MG63 (cell line): ENCODE measurements at regions not wholly inside any gene's neighbourhood (a gene's known extent, or its start where the extent isn't known, plus 50 kb on each side); places are given as distances from the start of the nearest gene placed in this dataset.

Experiments
- DNase-seq: peaks from one replicate; pipeline ENCODE4 v3.0.0-alpha.2; 2020
- H3K27me3 ChIP-seq: fragments of 250-450 bp; sonication (Bioruptor Pico); 2 replicates; pipeline ENCODE4 v1.5.1; 2020; ENCODE audit warnings: mild to moderate bottlenecking, moderate library complexity
- H3K36me3 ChIP-seq: fragments of 250-450 bp; sonication (Bioruptor Pico); 2 replicates; pipeline ENCODE4 v1.5.1; 2020; ENCODE audit warnings: mild to moderate bottlenecking, moderate library complexity
- H3K4me3 ChIP-seq: fragments of 250-450 bp; sonication (Bioruptor Pico); 2 replicates; pipeline ENCODE4 v1.5.1; 2020; ENCODE audit warnings: mild to moderate bottlenecking, moderate library complexity
- H3K9me3 ChIP-seq: fragments of 250-450 bp; sonication (Bioruptor Pico); 2 replicates; pipeline ENCODE4 v1.5.1; 2020; ENCODE audit warnings: mild to moderate bottlenecking, moderate library complexity

GRCh38 chr21:22927469-22927868 lies 1929.3 kb downstream of the NCAM2 start:
- Histone ChIP-seq H3K27me3 (no peaks in the 10 kb centered on the region), H3K36me3 (no peaks in the 10 kb centered on the region), H3K9me3 (no peaks in the 10 kb centered on the region; the same call in 1 of the 2 replicates), H3K4me3 (no peak overlapping the region)
- no peak for DNase-seq

GRCh38 chr21:22941779-22942490 lies 1943.7 kb downstream of the NCAM2 start:
- DNase-seq, result no peak
- Histone ChIP-seq H3K9me3 (no peaks in the 10 kb centered on the region), H3K4me3 (no peak overlapping the region), H3K36me3 (no peaks in the 10 kb centered on the region), H3K27me3 (no peaks in the 10 kb centered on the region)

- Histone ChIP-seq H3K4me3 (no peak overlapping the region), H3K9me3 (no peaks in the 10 kb centered on the region), H3K36me3 (no peaks in the 10 kb centered on the region), H3K27me3 (no peaks in the 10 kb centered on the region)
- DNase-seq, result no peak
These were observed 1957.3 kb downstream of the NCAM2 start for GRCh38 chr21:22955559-22955958.

DNA sequence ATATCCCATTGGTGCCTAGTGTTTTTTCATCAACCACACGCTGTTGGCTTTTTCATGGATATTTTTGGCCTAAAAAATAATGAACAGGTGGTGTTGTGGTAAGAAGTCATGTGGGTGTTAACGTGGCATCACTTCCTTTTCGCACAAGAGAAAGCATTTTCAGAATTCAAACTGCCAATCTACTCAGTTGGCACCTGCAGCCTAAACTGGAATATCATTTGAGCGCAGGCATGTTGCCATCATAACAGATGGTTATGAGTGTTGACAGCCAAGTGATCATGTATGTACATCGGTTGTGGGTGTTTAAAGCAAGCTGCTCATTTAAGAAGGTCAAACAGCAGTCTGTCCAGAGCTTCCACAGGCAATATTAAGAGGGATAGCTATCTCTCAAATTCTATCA lies 1963.0 kb downstream of the NCAM2 start:
- no peak overlapping the region for H3K4me3 ChIP-seq
- no peaks in the 10 kb centered on the region for H3K36me3 ChIP-seq
- DNase-seq, result no peak
- H3K27me3 ChIP-seq, result no peaks in the 10 kb centered on the region
- no peaks in the 10 kb centered on the region for H3K9me3 ChIP-seq

DNA sequence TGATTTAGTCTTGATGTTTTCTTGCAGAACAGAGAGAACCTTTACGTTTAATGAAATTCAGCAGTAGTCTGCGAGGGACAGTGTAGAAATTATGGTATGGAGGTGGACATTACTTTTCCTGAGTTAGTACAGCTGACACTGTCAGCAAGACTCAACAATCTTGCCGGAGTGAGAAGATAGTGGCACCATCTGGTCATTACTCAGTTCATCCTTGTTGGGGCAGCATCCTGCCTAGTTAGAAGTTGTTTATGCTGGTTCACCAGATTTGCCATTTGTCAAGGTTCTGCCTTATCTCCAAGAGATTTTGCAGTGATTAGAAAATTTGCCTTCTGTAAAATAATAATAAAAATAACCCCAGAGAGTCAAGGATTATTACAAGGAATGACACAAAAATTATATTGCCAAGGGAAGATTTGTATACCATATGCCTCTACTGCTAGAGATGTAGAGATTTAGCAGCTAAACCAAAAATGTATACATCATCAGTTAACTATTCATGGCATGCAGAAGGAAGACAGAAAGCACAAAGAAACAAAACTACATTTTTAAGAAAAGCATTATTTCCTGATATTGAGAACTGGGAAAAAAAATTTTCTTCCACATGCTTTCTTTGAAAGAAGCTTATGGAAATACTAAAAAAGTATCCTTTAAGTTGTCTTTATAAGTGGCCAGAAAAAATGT lies 1967.4 kb downstream of the NCAM2 start:
- H3K4me3 ChIP-seq, result no peak overlapping the region
- H3K27me3 ChIP-seq, result no peaks in the 10 kb centered on the region
- no peaks in the 10 kb centered on the region for H3K36me3 ChIP-seq
- H3K9me3 ChIP-seq, result no peaks in the 10 kb centered on the region
- DNase-seq, result no peak

DNA sequence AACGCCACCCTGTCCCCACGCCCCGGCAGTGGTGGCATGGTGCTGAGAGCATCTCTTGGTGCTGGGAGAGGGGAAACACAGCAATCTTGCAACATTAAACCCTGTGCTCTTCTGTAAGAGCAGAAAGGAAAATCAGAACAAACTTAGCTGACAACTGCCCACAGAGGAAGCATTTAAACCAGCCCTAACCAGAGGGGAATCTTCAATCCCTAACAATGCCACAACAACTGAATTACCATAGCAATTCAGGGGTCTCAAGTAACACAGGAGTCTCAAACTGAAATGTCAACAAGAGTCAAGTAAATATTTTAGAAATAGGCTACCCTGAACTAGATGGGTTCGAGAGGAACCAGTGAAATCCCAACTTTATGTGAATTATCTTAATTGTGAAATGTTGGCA lies 1983.6 kb downstream of the NCAM2 start:
- H3K27me3 ChIP-seq, result no peaks in the 10 kb centered on the region
- no peaks in the 10 kb centered on the region for H3K36me3 ChIP-seq
- DNase-seq, result no peak
- H3K9me3 ChIP-seq, result no peaks in the 10 kb centered on the region
- no peak overlapping the region for H3K4me3 ChIP-seq

DNA sequence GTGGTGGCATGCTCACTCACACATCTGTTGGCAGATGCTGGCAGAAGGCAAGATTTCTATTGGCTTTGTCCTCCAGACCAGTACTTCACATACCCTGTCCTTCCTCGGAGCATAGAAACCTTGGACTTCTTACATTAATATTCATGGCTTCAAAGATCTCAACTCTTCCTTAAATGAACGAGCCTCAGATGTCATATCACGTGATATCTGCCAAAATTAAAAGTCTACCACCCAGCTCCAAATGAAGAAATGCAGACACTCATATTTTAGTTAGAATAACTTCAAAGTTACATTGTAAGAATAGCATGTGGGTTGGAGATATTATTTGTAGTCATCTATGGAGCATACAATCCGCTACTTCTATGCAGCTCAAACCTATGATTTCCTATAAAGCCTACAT lies 1994.9 kb downstream of the NCAM2 start:
- Histone ChIP-seq H3K27me3 (no peaks in the 10 kb centered on the region), H3K36me3 (no peaks in the 10 kb centered on the region), H3K4me3 (no peak overlapping the region), H3K9me3 (no peaks in the 10 kb centered on the region)
- no peak for DNase-seq

DNA sequence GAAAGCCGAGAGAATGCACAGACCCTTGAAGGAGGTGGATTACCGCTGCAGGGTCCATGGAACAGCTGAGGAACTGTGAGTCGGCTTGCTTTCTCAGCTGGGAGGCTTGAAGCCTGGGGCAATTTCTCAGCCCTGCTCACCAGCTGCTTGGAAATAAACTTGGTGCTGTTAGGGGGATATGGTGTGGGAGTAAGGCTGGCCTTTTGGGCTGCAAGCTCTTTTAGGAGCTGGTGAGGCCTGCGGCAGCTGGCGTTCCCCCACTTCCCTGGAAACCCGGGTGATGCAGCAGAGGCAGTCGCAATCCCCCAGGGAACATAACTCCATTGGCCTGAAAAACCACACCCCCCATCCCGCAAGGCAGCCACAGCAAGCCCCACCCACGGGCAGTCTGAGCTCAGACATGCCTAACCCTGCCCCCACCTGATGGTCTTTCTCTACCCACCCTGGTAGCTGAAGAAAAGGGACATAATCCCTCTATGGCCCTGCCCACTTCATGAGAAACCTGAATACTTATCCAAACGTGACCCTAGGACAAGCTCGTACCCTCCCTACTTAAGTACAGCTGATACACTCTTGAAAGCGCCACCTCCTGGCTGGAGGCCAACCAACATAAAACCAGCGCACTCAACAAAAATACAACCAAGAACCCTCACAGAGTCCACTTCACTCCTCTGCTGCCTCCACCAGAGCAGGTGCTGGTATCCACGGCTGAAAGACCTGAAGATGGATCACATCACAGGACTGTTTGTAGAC lies 1995.8 kb downstream of the NCAM2 start:
- Histone ChIP-seq H3K9me3 (no peaks in the 10 kb centered on the region), H3K4me3 (no peak overlapping the region), H3K27me3 (no peaks in the 10 kb centered on the region), H3K36me3 (no peaks in the 10 kb centered on the region)
- no peak for DNase-seq

DNA sequence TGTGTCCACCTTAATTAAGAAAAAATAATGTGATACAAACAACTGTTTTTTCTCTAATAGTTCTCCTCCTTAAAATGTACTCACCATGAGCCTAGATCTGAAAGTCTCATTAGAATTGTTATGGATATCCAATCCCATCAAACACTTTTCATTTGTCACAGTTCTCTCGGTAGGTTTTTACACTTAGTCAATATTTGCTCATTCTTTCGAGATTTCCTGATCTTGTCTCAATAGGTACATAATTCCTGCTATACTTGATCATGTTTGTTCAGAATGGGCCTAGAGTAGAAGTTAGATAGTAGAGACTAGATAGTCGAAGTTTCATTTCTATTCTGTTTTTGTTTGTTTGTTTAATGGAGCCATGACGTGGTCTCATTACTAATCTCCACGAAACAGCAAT lies 2005.7 kb downstream of the NCAM2 start:
- Histone ChIP-seq H3K27me3 (no peaks in the 10 kb centered on the region), H3K4me3 (no peak overlapping the region), H3K9me3 (no peaks in the 10 kb centered on the region), H3K36me3 (no peaks in the 10 kb centered on the region)
- no peak for DNase-seq

DNA sequence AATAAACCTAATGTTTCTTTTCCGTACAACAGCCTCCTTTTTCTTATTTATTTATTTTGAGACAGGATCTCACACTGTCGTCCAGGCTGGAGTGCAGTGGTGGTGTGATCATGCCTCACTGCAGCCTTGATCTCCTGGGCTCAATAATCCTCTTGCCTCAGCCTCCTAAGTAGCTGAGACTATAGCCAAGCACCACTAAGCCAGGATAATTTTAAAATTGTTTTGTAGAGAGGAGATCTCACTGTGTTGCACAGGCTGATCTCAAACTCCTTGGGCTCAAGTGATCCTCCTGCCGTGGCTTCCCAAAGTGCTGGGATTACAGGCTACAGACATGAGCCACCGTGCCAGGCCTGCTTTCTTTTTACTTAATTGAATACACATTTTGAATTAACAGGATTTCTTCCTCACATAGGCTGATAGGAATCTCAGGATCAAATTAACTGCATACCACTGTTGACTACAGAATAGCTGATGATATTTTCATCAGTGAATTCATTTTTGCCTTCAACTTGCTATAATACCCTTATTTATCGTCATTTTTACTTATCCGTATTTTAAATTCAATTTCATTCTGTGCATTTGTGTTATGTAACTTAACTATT lies 2010.5 kb downstream of the NCAM2 start:
- H3K9me3 ChIP-seq, result no peaks in the 10 kb centered on the region
- no peaks in the 10 kb centered on the region for H3K27me3 ChIP-seq
- H3K36me3 ChIP-seq, result no peaks in the 10 kb centered on the region
- no peak overlapping the region for H3K4me3 ChIP-seq
- no peak for DNase-seq

- no peak for DNase-seq
- Histone ChIP-seq H3K9me3 (no peaks in the 10 kb centered on the region), H3K27me3 (no peaks in the 10 kb centered on the region)
These were observed 2011.2 kb downstream of the NCAM2 start for GRCh38 chr21:23009360-23009759.

GRCh38 chr21:23014021-23014420 lies 2015.8 kb downstream of the NCAM2 start:
- no peaks in the 10 kb centered on the region for H3K36me3 ChIP-seq
- no peak for DNase-seq
- H3K9me3 ChIP-seq, result no peaks in the 10 kb centered on the region
- H3K27me3 ChIP-seq, result no peaks in the 10 kb centered on the region
- H3K4me3 ChIP-seq, result no peak overlapping the region

More at GRCh38 chr21:23009360-23009759, 2011.2 kb downstream of the NCAM2 start:
- H3K4me3 ChIP-seq, result no peak overlapping the region
- H3K36me3 ChIP-seq, result no peaks in the 10 kb centered on the region

- Histone ChIP-seq H3K36me3 (no peaks in the 10 kb centered on the region), H3K9me3 (no peaks in the 10 kb centered on the region), H3K4me3 (no peak overlapping the region), H3K27me3 (no peaks in the 10 kb centered on the region)
- peak; percentile 6 for DNase-seq
These were observed 2018.4 kb downstream of the NCAM2 start for GRCh38 chr21:23016617-23017016.

DNA sequence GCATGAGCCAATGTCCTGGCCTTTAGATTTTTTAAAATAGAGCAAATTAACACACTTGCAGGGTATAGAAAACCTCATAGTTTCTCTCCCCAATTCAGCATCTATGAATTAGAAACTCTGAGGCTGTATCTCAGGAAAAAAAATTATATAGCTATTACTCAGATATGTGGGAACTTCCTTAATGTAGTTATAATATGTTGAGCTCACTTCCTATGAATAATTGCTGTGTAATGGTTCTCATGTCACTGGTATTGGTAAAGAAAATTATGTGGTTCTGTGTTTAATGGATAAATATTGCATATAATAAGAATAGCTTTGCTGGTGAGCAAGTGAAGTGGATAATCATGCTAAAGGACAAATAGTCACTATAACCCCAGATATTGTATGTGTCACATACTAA lies 2019.8 kb downstream of the NCAM2 start:
- no peaks in the 10 kb centered on the region for H3K36me3 ChIP-seq
- no peak overlapping the region for H3K4me3 ChIP-seq
- H3K9me3 ChIP-seq, result no peaks in the 10 kb centered on the region
- H3K27me3 ChIP-seq, result no peaks in the 10 kb centered on the region
- DNase-seq, result no peak

DNA sequence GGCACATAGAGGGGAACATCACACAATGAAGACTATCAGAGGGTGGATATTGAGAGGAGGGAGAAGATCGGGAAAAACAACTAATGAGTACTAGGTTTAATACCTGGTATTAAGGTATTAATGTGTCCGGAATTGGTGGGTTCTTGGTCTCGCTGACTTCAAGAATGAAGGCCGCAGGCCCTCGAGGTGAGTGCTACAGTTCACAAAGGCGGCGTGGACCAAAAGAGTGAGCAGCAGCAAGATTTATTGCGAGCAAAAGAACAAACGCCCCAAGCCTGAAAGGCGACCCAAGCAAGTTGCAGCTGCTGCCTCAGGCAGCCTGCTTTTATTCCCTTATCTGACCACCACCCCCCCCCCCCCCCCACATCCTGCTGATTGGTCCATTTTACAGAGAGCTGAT lies 2022.8 kb downstream of the NCAM2 start:
- Histone ChIP-seq H3K4me3 (no peak overlapping the region), H3K9me3 (no peaks in the 10 kb centered on the region), H3K36me3 (no peaks in the 10 kb centered on the region), H3K27me3 (no peaks in the 10 kb centered on the region)
- DNase-seq, result no peak

GRCh38 chr21:23021481-23021880 lies 2023.3 kb downstream of the NCAM2 start:
- no peak for DNase-seq
- H3K4me3 ChIP-seq, result no peak overlapping the region
- no peaks in the 10 kb centered on the region for H3K27me3 ChIP-seq
- H3K9me3 ChIP-seq, result no peaks in the 10 kb centered on the region
- no peaks in the 10 kb centered on the region for H3K36me3 ChIP-seq

- Histone ChIP-seq H3K27me3 (no peaks in the 10 kb centered on the region), H3K9me3 (no peaks in the 10 kb centered on the region), H3K4me3 (no peak overlapping the region), H3K36me3 (no peaks in the 10 kb centered on the region)
- no peak for DNase-seq
These were observed 2028.7 kb downstream of the NCAM2 start for GRCh38 chr21:23026878-23027277.
